PC-3 (cell line): ENCODE measurements at regions not wholly inside any gene's neighbourhood (a gene's known extent, or its start where the extent isn't known, plus 50 kb on each side); places are given as distances from the start of the nearest gene placed in this dataset.

ENCODE experiments used
- CTCF ChIP-seq: fragments of 300-600 bp; sonication (generic); conservative IDR thresholded peaks from 2 replicates; pipeline ENCODE4 v1.5.1; 2017; ENCODE audit warnings: antibody characterized with exemption, low read depth, mild to moderate bottlenecking, low read length
- EZH2 ChIP-seq: fragments of 300-600 bp; sonication (generic); IDR thresholded peaks from one replicate; pipeline ENCODE4 v1.6.1; 2017; ENCODE audit warnings: antibody characterized with exemption, mild to moderate bottlenecking, low read length; ENCODE audit not compliant: unreplicated experiment
- EZH2phosphoT487 ChIP-seq: fragments of 300-600 bp; sonication (generic); IDR thresholded peaks from 2 replicates; pipeline ENCODE4 v1.6.1; 2018; ENCODE audit warnings: mild to moderate bottlenecking, antibody characterized with exemption, low read length, borderline replicate concordance

GRCh38 chr14:101254805-101255764 lies 306.2 kb upstream of the DIO3 start:
- no peak for TF ChIP-seq CTCF
- TF ChIP-seq EZH2, result no peak
- TF ChIP-seq EZH2phosphoT487, result no peak
